Osteoblast (primary cell): ENCODE measurements at regions not wholly inside any gene's neighbourhood (a gene's known extent, or its start where the extent isn't known, plus 50 kb on each side); places are given as distances from the start of the nearest gene placed in this dataset.

ENCODE experiments used
- DNase-seq: peaks from one replicate; pipeline ENCODE4 v3.0.0; 2011; ENCODE audit warnings: low spot score, mixed read lengths; ENCODE audit not compliant: insufficient read length; ENCODE audit errors: missing footprints
- H2AFZ ChIP-seq: 2 replicates; pipeline ENCODE4 v1.6.0; 2011; ENCODE audit warnings: mild to moderate bottlenecking, low read length
- H3K27ac ChIP-seq: 2 replicates; pipeline ENCODE4 v1.5.1; 2011; ENCODE audit warnings: mild to moderate bottlenecking, low read depth, low read length, moderate library complexity
- H3K27me3 ChIP-seq: 2 replicates; pipeline ENCODE4 v1.6.0; 2012; ENCODE audit warnings: mild to moderate bottlenecking, control low read depth, inconsistent platforms, low read length, moderate library complexity; ENCODE audit not compliant: insufficient read depth
- H3K36me3 ChIP-seq: 2 replicates; pipeline ENCODE4 v1.5.1; 2011; ENCODE audit warnings: mild to moderate bottlenecking, low read length, control low read depth, moderate library complexity; ENCODE audit not compliant: insufficient read depth
- H3K4me1 ChIP-seq: 2 replicates; pipeline ENCODE4 v1.5.1; 2011; ENCODE audit warnings: mild to moderate bottlenecking, low read length, control low read depth, moderate library complexity; ENCODE audit not compliant: insufficient read depth
- H3K4me2 ChIP-seq: 2 replicates; pipeline ENCODE4 v1.6.0; 2011; ENCODE audit warnings: mild to moderate bottlenecking, low read length; ENCODE audit not compliant: insufficient read depth
- H3K4me3 ChIP-seq: fragments of 200-600 bp; sonication (generic); 3 replicates; pipeline ENCODE4 v1.5.1; 2012; ENCODE audit warnings: mild to moderate bottlenecking, low read length, inconsistent platforms; ENCODE audit not compliant: insufficient read depth
- H3K79me2 ChIP-seq: 2 replicates; pipeline ENCODE4 v1.6.0; 2012; ENCODE audit warnings: mild to moderate bottlenecking, low read length, control low read depth, inconsistent platforms; ENCODE audit not compliant: insufficient read depth
- H3K9me3 ChIP-seq: 2 replicates; pipeline ENCODE4 v1.5.1; 2011; ENCODE audit warnings: low read depth, low read length, control low read depth
- H4K20me1 ChIP-seq: 2 replicates; pipeline ENCODE4 v1.6.0; 2012; ENCODE audit warnings: mild to moderate bottlenecking, low read length, control low read depth; ENCODE audit not compliant: insufficient read depth
- TF ChIP-seq, protein P1 (sequence below): IDR thresholded peaks from 2 replicates; pipeline ENCODE4 v1.5.1; 2011; ENCODE audit warnings: mild to moderate bottlenecking, low read depth, low read length, moderate library complexity; ENCODE audit errors: extremely low read depth

DNA sequence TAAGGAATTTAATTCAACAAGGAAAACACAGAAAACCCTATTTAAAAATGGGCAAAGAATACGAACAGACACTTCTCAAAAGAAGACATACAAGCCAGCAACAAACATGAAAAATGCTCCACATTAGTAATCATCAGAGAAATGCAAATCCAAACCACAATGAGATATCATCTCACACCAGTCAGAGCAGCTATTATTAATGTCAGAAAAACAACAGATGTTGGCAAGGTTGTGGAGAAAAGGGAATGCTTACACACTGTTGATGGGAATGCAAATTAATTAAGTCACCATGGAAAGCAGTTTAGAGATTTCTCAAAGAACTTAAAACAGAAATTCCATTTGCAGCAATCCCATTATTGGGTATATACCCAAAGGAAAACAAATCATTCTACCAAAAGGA is 55.2 kb downstream of the GCC1 start:
- Histone ChIP-seq H3K9me3 (no peaks in the 10 kb centered on the region), H3K4me2 (no peak overlapping the region), H3K27me3 (peaks cover 20% of the 10 kb centered on the region), H3K79me2 (no peaks in the 10 kb centered on the region), H3K36me3 (no peaks in the 10 kb centered on the region), H3K4me3 (no peak overlapping the region), H3K4me1 (no peaks in the 10 kb centered on the region), H3K27ac (no peak overlapping the region), H2AFZ (no peak overlapping the region), H4K20me1 (no peaks in the 10 kb centered on the region)
- DNase-seq = no peak
- TF ChIP-seq, protein P1, sequence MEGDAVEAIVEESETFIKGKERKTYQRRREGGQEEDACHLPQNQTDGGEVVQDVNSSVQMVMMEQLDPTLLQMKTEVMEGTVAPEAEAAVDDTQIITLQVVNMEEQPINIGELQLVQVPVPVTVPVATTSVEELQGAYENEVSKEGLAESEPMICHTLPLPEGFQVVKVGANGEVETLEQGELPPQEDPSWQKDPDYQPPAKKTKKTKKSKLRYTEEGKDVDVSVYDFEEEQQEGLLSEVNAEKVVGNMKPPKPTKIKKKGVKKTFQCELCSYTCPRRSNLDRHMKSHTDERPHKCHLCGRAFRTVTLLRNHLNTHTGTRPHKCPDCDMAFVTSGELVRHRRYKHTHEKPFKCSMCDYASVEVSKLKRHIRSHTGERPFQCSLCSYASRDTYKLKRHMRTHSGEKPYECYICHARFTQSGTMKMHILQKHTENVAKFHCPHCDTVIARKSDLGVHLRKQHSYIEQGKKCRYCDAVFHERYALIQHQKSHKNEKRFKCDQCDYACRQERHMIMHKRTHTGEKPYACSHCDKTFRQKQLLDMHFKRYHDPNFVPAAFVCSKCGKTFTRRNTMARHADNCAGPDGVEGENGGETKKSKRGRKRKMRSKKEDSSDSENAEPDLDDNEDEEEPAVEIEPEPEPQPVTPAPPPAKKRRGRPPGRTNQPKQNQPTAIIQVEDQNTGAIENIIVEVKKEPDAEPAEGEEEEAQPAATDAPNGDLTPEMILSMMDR = no peak

DNA sequence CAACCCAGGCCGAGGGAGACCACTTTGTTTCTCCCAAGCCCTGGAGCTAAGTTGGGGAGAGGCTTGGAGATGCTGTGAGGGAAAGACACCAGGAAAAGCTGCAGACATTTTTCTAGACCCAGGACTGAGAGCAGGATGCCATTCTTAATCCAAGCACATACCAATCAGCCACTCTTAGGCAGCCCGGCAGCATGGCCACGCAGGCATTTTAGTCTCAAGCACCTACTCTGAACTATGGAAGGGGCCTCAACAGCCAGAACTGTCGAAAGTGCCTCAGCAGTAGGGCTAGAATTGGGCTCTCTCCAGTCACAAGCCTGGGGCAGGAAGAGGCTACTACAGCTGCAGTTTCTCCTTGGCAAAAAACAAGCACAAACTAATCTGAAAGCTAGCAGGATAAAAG is 57.8 kb downstream of the GCC1 start:
- Histone ChIP-seq H3K27ac (no peak overlapping the region), H3K79me2 (no peaks in the 10 kb centered on the region), H3K27me3 (peaks cover 18% of the 10 kb centered on the region), H3K4me2 (no peak overlapping the region), H3K9me3 (no peaks in the 10 kb centered on the region), H3K36me3 (no peaks in the 10 kb centered on the region), H2AFZ (no peak overlapping the region), H4K20me1 (no peaks in the 10 kb centered on the region), H3K4me3 (no peak overlapping the region), H3K4me1 (no peaks in the 10 kb centered on the region)
- TF ChIP-seq, protein P1 = no peak
- no peak for DNase-seq

DNA sequence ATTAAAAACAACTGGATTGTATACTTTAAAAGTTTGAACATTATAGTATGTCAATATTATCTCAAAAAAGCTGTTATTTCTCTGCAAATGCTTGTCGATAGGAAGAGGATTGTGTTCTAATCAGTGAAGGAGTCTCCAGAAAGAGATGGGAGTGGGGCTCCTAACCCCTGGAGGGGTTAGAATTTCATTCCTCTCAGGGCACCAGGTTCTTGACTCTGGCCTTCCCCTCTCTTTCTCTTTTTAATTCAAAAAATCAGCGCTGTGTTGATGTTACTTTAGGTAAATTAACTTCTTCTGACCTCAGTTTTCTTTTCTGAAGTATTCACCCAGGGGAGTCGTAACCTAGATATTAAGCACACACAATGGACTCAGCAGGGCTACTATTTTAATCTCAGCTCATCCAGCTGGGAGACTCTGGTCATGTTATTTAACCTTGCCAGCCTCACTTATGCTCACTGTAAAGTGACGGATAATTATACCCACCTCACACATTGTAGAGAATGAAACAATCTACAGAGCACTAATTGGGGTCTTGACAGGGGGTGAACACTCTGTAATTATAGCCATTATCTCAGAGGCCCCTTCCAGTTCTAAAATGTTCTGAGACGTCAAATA is 59.4 kb downstream of the GCC1 start:
- no peaks in the 10 kb centered on the region for H3K36me3 ChIP-seq
- H3K27ac ChIP-seq = no peak overlapping the region
- TF ChIP-seq, protein P1 = no peak
- no peaks in the 10 kb centered on the region for H4K20me1 ChIP-seq
- no peaks in the 10 kb centered on the region for H3K79me2 ChIP-seq
- no peaks in the 10 kb centered on the region for H3K4me1 ChIP-seq
- H3K27me3 ChIP-seq = peaks cover 17% of the 10 kb centered on the region
- H3K9me3 ChIP-seq = no peaks in the 10 kb centered on the region
- no peak for DNase-seq
- H3K4me2 ChIP-seq = no peak overlapping the region
- no peak overlapping the region for H2AFZ ChIP-seq
- no peak overlapping the region for H3K4me3 ChIP-seq

DNA sequence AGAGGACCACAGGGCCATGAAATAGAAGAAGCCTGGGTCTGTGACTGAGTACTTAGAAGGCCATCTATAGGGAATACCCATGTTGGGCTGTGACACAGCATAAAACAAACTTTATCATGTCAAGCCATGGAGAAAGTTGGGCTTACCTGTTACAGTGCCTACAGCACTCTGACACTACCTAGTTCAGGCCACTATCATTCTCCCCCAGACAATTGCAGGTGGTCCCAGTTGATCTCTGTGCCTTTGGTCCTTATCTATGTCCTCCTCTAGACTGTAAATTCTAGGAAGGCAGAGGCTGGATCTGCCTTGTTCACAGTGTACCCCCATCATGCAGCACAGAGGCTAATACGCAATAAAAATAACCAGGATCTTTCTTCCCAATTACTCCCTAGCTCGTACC is 69.1 kb downstream of the GCC1 start:
- Histone ChIP-seq H3K79me2 (no peaks in the 10 kb centered on the region), H3K36me3 (no peaks in the 10 kb centered on the region), H3K4me1 (no peaks in the 10 kb centered on the region), H3K4me3 (no peak overlapping the region), H2AFZ (no peak overlapping the region), H3K4me2 (no peak overlapping the region), H3K27me3 (no peaks in the 10 kb centered on the region), H3K9me3 (no peaks in the 10 kb centered on the region), H4K20me1 (no peaks in the 10 kb centered on the region), H3K27ac (no peak overlapping the region)
- no peak for DNase-seq
- TF ChIP-seq, protein P1 = no peak
